Thyroid gland (tissue), 4 donors: ENCODE measurements at regions not wholly inside any gene's neighbourhood (a gene's known extent, or its start where the extent isn't known, plus 50 kb on each side); places are given as distances from the start of the nearest gene placed in this dataset.

ENCODE experiments used
- DNase-seq, 2 donors: peaks; one replicate each; pipeline ENCODE4 v3.0.0-alpha.2; 2019
- H3K27ac ChIP-seq, 3 donors: fragments of 200-600 bp; sonication (generic); 1 replicate in 2 of 3; 2 replicates in 1 of 3; pipeline ENCODE4 v1.5.1; 2016 to 2019; ENCODE audit warnings: mild to moderate bottlenecking in 1 of 3, moderate library complexity in 1 of 3
- H3K27me3 ChIP-seq: fragments of 200-600 bp; sonication (generic); one replicate; pipeline ENCODE4 v1.5.1; 2019
- H3K36me3 ChIP-seq, 2 donors: fragments of 200-600 bp; sonication (generic); one replicate each; pipeline ENCODE4 v1.5.1; 2016 to 2019
- H3K4me1 ChIP-seq, 2 donors: fragments of 200-600 bp; sonication (generic); one replicate each; pipeline ENCODE4 v1.5.1; 2017 to 2019
- H3K4me3 ChIP-seq, 3 donors: fragments of 200-600 bp; sonication (generic); replicated peaks in 1 of 3; 1 replicate in 2 of 3; 2 replicates in 1 of 3; pipeline ENCODE4 v1.5.1; 2016; ENCODE audit warnings: mild to moderate bottlenecking in 1 of 3
- H3K9me3 ChIP-seq: fragments of 200-600 bp; sonication (generic); one replicate; pipeline ENCODE4 v1.5.1; 2017
- POLR2A ChIP-seq, 2 donors: fragments of 450-650 bp; IDR thresholded peaks; one replicate each; pipeline ENCODE4 v1.6.1; 2017; ENCODE audit warnings: antibody characterized with exemption in 2 of 2, mild to moderate bottlenecking in 2 of 2, moderate library complexity in 1 of 2
- WGBS, 2 donors: methylation state at CpG; one replicate each; pipeline ENCODE4 v1.1.5; 2017; 5-methylcytosine and 5-hydroxymethylcytosine counted together
- intact Hi-C: fragments of 100-400 bp; cut with DNase I; formaldehyde crosslinking; loops from one replicate; pipeline ENCODE4 v1.15.1; 2023
- TF ChIP-seq, protein P1 (sequence below), 6 experiments: fragments of 200-600 bp in 3 of 6; fragments of 450-650 bp in 3 of 6; sonication (generic) in 3 of 6; IDR thresholded peaks; one replicate each; pipeline ENCODE4 v1.5.1; 2016 to 2019; ENCODE audit warnings: antibody characterized with exemption in 6 of 6, mild to moderate bottlenecking in 2 of 6, inconsistent platforms in 1 of 6, moderate library complexity in 1 of 6

DNA sequence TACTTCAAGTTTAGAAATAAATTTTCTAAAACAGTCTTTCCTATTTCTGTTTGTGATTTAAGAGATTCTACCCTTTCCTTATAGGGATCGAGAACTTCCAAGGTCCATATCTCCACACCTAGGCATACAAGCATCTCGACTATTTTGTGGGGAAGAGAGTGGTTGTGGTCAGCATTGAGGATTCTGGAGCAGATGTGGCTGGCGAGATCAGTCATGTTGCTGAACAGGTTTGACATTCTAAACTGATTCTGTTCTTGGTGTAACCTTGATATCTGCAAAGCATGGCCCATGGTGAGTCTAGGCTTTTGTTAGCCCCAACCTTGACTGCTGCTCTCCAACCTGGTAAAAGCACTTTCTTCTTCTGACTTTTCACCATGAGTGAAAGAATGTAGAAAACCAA is 167.6 kb upstream of the POGK start:
- H3K27me3 ChIP-seq = no peaks in the 10 kb centered on the region
- H3K27ac ChIP-seq = no peak overlapping the region
- H3K4me3 ChIP-seq = no peak overlapping the region
- no peaks in the 10 kb centered on the region for H3K4me1 ChIP-seq
- DNase-seq = no peak
- WGBS, 2 donors = 75 to 80% methylated on average over 3 of the region's 3 CpGs
- intact Hi-C loops = no loop called here
- TF ChIP-seq, protein P1, sequence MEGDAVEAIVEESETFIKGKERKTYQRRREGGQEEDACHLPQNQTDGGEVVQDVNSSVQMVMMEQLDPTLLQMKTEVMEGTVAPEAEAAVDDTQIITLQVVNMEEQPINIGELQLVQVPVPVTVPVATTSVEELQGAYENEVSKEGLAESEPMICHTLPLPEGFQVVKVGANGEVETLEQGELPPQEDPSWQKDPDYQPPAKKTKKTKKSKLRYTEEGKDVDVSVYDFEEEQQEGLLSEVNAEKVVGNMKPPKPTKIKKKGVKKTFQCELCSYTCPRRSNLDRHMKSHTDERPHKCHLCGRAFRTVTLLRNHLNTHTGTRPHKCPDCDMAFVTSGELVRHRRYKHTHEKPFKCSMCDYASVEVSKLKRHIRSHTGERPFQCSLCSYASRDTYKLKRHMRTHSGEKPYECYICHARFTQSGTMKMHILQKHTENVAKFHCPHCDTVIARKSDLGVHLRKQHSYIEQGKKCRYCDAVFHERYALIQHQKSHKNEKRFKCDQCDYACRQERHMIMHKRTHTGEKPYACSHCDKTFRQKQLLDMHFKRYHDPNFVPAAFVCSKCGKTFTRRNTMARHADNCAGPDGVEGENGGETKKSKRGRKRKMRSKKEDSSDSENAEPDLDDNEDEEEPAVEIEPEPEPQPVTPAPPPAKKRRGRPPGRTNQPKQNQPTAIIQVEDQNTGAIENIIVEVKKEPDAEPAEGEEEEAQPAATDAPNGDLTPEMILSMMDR (IDR thresholded peaks at IDR 0.05) = no peak
- TF ChIP-seq POLR2A (IDR thresholded peaks at IDR 0.05) = no peak
- no peaks in the 10 kb centered on the region for H3K9me3 ChIP-seq
- no peaks in the 10 kb centered on the region for H3K36me3 ChIP-seq

- H3K4me3 ChIP-seq = no peak overlapping the region
- no peaks in the 10 kb centered on the region for H3K36me3 ChIP-seq
- no peak for TF ChIP-seq POLR2A (IDR thresholded peaks at IDR 0.05)
- TF ChIP-seq, protein P1 (IDR thresholded peaks at IDR 0.05) = no peak
- no peak for DNase-seq
- no peak overlapping the region for H3K27ac ChIP-seq
- intact Hi-C loops = no loop called here
- WGBS, 2 donors = 70 to 80% methylated on average over 2 of the region's 2 CpGs
- H3K4me1 ChIP-seq = no peaks in the 10 kb centered on the region
- H3K27me3 ChIP-seq = no peaks in the 10 kb centered on the region
- no peaks in the 10 kb centered on the region for H3K9me3 ChIP-seq
Measured at GRCh38 chr1:166673722-166674121, 165.6 kb upstream of the POGK start.

GRCh38 chr1:166675213-166675612 is 164.1 kb upstream of the POGK start:
- Histone ChIP-seq H3K36me3 (no peaks in the 10 kb centered on the region), H3K4me3 (no peak overlapping the region), H3K4me1 (no peaks in the 10 kb centered on the region), H3K27ac (no peak overlapping the region), H3K9me3 (no peaks in the 10 kb centered on the region), H3K27me3 (no peaks in the 10 kb centered on the region)
- DNase-seq = no peak
- WGBS, 2 donors = 80 to 81% methylated on average over 5 of the region's 5 CpGs
- intact Hi-C loops = no loop called here
- TF ChIP-seq, protein P1 (IDR thresholded peaks at IDR 0.05) = no peak
- no peak for TF ChIP-seq POLR2A (IDR thresholded peaks at IDR 0.05)

DNA sequence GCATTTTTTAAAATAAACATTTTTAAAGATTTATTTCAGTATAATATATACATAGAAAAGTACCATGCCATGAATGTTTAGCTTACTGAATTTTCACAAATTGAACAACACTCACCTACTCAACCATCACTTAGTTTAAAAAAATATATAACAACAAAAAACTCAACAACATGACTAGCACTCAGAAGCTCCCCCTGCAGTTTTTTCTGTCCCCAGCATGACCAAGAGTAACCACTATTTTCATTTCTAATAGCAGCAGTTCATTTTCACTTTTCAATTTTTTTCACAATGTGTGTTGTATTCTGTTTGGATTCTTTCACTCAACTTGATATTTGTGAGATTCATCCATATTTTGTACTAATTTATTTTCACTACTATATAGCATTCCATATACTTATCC is 162.3 kb upstream of the POGK start:
- Histone ChIP-seq H3K4me3 (no peak overlapping the region), H3K9me3 (no peaks in the 10 kb centered on the region), H3K27ac (no peak overlapping the region), H3K27me3 (no peaks in the 10 kb centered on the region), H3K4me1 (no peaks in the 10 kb centered on the region), H3K36me3 (no peaks in the 10 kb centered on the region)
- DNase-seq = no peak
- intact Hi-C loops = no loop called here
- TF ChIP-seq, protein P1 (IDR thresholded peaks at IDR 0.05) = no peak
- no peak for TF ChIP-seq POLR2A (IDR thresholded peaks at IDR 0.05)

- Histone ChIP-seq H3K9me3 (no peaks in the 10 kb centered on the region), H3K36me3 (no peaks in the 10 kb centered on the region), H3K27me3 (no peaks in the 10 kb centered on the region), H3K27ac (no peak overlapping the region), H3K4me3 (no peak overlapping the region), H3K4me1 (no peaks in the 10 kb centered on the region)
- DNase-seq = no peak
- WGBS, 2 donors = 84 to 85% methylated on average over 1 of the region's 1 CpG
- intact Hi-C loops = no loop called here
- TF ChIP-seq, protein P1 (IDR thresholded peaks at IDR 0.05) = no peak
- no peak for TF ChIP-seq POLR2A (IDR thresholded peaks at IDR 0.05)
Measured at GRCh38 chr1:166679369-166679768, 159.9 kb upstream of the POGK start.
